Right cardiac atrium (tissue), 5 donors: ENCODE measurements at regions not wholly inside any gene's neighbourhood (a gene's known extent, or its start where the extent isn't known, plus 50 kb on each side); places are given as distances from the start of the nearest gene placed in this dataset.

Experiments used
- ATAC-seq, 2 donors: fragments of 200-7000 bp; cut with Tn5 transposase; one replicate each; pipeline versions ENCODE4 v1.8.0 to v1.9.1; 2020; ENCODE audit warnings: moderate library complexity in 2 of 2, mild to moderate bottlenecking in 1 of 2
- DNase-seq, 3 donors: peaks; one replicate each; pipeline ENCODE4 v3.0.0-alpha.2; 2020
- H3K27ac ChIP-seq: one replicate; pipeline ENCODE4 v1.5.1; 2013; ENCODE audit warnings: mild to moderate bottlenecking, low read length, control low read depth, moderate library complexity
- H3K27me3 ChIP-seq: one replicate; pipeline ENCODE4 v1.6.1; 2013; ENCODE audit not compliant: control insufficient read depth, insufficient read depth
- H3K4me1 ChIP-seq: one replicate; pipeline ENCODE4 v1.6.1; 2013; ENCODE audit warnings: low read length; ENCODE audit not compliant: control insufficient read depth, insufficient read depth
- H3K4me3 ChIP-seq: one replicate; pipeline ENCODE4 v1.5.1; 2013; ENCODE audit warnings: low read length, control low read depth
- H3K9me3 ChIP-seq: one replicate; pipeline ENCODE4 v1.6.1; 2013; ENCODE audit warnings: low read length; ENCODE audit not compliant: control insufficient read depth
- WGBS: extraction: QIAGEN DNeasy Blood & Tissue Kit; methylation state at CpG from one replicate; pipeline ENCODE4 v1.1.7; 2013; 5-methylcytosine and 5-hydroxymethylcytosine counted together
- intact Hi-C, 4 donors: fragments of 100-400 bp; cut with DNase I; formaldehyde crosslinking; loops; one replicate each; pipeline versions ENCODE4 v1.11.0 to v1.14.0; 2022 to 2023
- donor health status: healthy with polysubstance abuse.
- donor health status: DM: no; HTN: yes; CAD: no.
- donor health status: DM: no; HTN: no; CAD: no.
- donor health status: DM: no; HTN: yes; CAD: no; lungs with severe emphysema.
- donor health status: DM: yes; HTN: yes; CAD: no.

DNA sequence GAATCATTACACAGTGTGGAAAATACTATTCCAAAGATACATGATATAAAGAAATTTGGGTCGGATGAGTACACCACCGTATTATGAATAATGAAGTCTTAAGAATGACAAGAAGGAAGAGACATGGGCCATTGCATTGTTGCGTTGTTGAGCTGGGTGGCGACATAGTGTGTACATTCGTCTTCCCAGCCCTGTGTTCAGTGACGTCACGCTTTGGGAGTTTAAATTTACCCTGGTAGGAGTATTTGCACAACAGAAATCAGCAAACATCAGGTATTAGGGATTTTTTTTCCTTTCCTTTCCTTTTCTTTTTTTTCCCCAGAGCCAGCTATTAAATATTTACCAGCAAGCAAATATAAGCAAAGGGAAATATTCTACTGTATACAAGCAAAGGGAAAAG lies 347.2 kb upstream of the NETO1 start:
- DNase-seq (no peak), ATAC-seq (no peak)
- 86% methylated on average over 7 of the region's 7 CpGs for WGBS
- no peaks in the 10 kb centered on the region for H3K4me1 ChIP-seq
- no peaks in the 10 kb centered on the region for H3K9me3 ChIP-seq
- intact Hi-C loops, result no loop called here
- no peaks in the 10 kb centered on the region for H3K27me3 ChIP-seq
- H3K27ac ChIP-seq, result no peak overlapping the region
- no peak overlapping the region for H3K4me3 ChIP-seq

- ATAC-seq (no peak), DNase-seq (no peak)
- Histone ChIP-seq H3K4me1 (no peaks in the 10 kb centered on the region), H3K27ac (no peak overlapping the region), H3K9me3 (no peaks in the 10 kb centered on the region), H3K27me3 (no peaks in the 10 kb centered on the region), H3K4me3 (no peak overlapping the region)
- 62% methylated on average over 4 of the region's 4 CpGs for WGBS
- intact Hi-C loops, result no loop called here
These were observed 344.7 kb upstream of the NETO1 start for GRCh38 chr18:73212442-73212841.

GRCh38 chr18:73201940-73202339 lies 334.2 kb upstream of the NETO1 start:
- Histone ChIP-seq H3K27me3 (no peaks in the 10 kb centered on the region), H3K9me3 (no peaks in the 10 kb centered on the region), H3K4me1 (no peaks in the 10 kb centered on the region), H3K4me3 (no peak overlapping the region), H3K27ac (no peak overlapping the region)
- 75% methylated on average over 6 of the region's 6 CpGs for WGBS
- intact Hi-C loops, result loop anchor here in 1 of 4 donors (2.0 kb wide), 1 partner anchor 21 kb away; no protein-coding TSS in a partner anchor
- DNase-seq (no peak), ATAC-seq (no peak)

DNA sequence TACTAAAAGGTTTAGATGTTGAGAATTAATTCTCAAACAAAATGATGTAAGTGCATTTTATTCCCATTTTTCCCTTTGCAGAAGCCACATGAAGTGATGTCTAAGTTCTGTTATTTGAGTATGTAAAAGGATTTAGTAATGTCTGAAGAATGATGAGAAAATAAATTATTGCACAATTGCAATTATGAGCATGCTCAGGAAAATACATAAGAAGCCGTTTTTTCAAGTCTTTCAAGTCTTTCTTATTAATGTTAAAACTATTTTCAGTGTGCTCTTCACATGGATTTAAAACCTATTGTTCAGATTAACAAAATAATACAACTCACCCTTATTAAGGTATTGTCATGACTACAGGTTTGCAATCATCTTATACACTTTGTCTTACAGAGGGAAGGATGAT lies 331.4 kb upstream of the NETO1 start:
- Histone ChIP-seq H3K4me3 (no peak overlapping the region), H3K27me3 (no peaks in the 10 kb centered on the region), H3K27ac (no peak overlapping the region), H3K4me1 (no peaks in the 10 kb centered on the region), H3K9me3 (no peaks in the 10 kb centered on the region)
- 59% methylated on average over 1 of the region's 1 CpG for WGBS
- intact Hi-C loops, result no loop called here
- DNase-seq (no peak), ATAC-seq (no peak)

DNA sequence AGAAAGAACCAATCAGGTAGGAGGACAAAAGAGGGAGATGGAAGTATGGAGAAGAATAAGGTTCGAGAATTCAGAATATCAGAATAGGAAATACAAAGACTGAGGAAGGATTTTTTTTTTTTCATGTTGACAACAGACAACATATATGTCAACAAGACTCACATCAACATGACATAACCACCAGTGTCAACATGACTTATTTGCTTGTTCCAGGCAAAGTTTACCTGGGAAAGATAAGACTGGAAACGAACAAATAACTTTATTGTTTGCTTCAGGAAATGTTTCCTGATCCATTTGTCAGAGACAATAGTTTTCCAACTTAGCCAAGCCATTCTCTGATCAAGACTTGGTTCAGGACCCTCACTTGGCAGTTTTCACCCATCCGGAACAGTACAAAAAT lies 321.9 kb upstream of the NETO1 start:
- intact Hi-C loops, result no loop called here
- no peak overlapping the region for H3K27ac ChIP-seq
- ATAC-seq (no peak), DNase-seq (no peak)
- no peaks in the 10 kb centered on the region for H3K4me1 ChIP-seq
- 62% methylated on average over 3 of the region's 3 CpGs for WGBS
- H3K9me3 ChIP-seq, result no peaks in the 10 kb centered on the region
- no peak overlapping the region for H3K4me3 ChIP-seq
- no peaks in the 10 kb centered on the region for H3K27me3 ChIP-seq

DNA sequence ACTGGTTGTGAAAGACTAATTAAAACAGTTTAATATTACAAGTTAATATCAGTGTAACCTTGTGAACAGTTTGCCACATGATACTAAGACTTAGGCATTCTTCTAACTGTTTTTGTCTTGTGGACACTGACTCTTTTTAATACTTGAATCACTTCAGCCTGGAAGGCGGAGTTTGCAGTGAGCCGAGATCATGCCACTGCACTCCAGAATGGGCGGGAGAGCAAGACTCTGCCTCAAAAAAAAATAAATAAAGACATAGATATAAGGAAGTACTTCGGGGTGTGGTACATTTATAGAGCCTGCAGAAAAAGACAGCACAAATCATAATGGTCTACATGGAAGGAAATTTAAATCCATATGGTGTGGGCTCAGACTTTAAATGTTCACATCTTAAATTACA lies 300.4 kb upstream of the NETO1 start:
- no peak overlapping the region for H3K27ac ChIP-seq
- WGBS, result 58% methylated on average over 4 of the region's 4 CpGs
- H3K9me3 ChIP-seq, result no peaks in the 10 kb centered on the region
- intact Hi-C loops, result no loop called here
- ATAC-seq (no peak), DNase-seq (no peak)
- no peaks in the 10 kb centered on the region for H3K27me3 ChIP-seq
- H3K4me3 ChIP-seq, result no peak overlapping the region
- H3K4me1 ChIP-seq, result no peaks in the 10 kb centered on the region

- DNase-seq (no peak), ATAC-seq (no peak)
- Histone ChIP-seq H3K4me1 (no peaks in the 10 kb centered on the region), H3K27me3 (no peaks in the 10 kb centered on the region), H3K27ac (no peak overlapping the region), H3K4me3 (no peak overlapping the region), H3K9me3 (no peaks in the 10 kb centered on the region)
- WGBS, result 75% methylated on average over 3 of the region's 3 CpGs
- intact Hi-C loops, result no loop called here
These were observed 296.6 kb upstream of the NETO1 start for GRCh38 chr18:73164430-73164829.

- DNase-seq (no peak), ATAC-seq (no peak)
- Histone ChIP-seq H3K27me3 (no peaks in the 10 kb centered on the region), H3K4me3 (no peak overlapping the region), H3K4me1 (no peaks in the 10 kb centered on the region), H3K9me3 (no peaks in the 10 kb centered on the region), H3K27ac (no peak overlapping the region)
- intact Hi-C loops, result no loop called here
- 71% methylated on average over 1 of the region's 1 CpG for WGBS
These were observed 295.4 kb upstream of the NETO1 start for GRCh38 chr18:73163236-73163635.

DNA sequence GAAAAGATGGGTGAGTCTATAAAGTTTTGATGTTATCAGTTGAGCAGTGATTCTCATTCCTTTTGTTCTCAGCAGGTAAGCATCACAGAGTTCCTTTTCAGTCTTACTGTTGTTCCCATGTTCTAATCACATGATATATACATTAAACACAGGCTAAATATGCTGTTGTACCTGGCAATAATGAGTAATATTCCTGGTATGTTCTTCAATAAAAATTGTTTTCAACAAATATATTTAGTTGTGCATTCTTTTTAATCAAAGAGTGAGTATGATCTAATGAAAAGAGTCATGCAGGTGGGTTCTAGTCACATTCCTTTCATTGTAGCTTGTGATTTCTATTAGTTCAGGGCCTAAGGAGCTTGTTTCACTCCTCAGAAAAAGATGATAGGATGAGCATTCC lies 288.3 kb upstream of the NETO1 start:
- H3K4me3 ChIP-seq, result no peak overlapping the region
- no peaks in the 10 kb centered on the region for H3K4me1 ChIP-seq
- DNase-seq (no peak), ATAC-seq (no peak)
- H3K27ac ChIP-seq, result no peak overlapping the region
- H3K27me3 ChIP-seq, result no peaks in the 10 kb centered on the region
- no peaks in the 10 kb centered on the region for H3K9me3 ChIP-seq
- intact Hi-C loops, result no loop called here

DNA sequence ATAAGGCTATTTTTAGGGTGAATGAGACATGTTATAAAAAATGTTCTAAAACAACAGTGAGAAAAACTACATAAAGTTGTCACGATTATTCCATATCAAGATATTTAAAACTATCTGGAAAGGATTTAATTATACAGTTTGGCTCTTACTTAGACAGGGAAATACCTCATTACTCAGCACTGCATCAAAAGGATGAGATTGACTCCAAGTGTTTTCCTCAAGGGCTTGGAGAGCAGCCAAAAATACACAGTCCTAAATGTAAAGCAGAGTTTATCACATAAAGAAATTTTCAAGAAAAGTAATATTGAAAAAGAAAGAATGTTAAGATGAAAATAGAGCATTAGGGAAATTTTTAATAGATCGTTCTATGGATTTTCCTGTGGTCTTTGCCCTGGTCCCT lies 285.5 kb upstream of the NETO1 start:
- intact Hi-C loops, result no loop called here
- no peaks in the 10 kb centered on the region for H3K4me1 ChIP-seq
- WGBS, result 39% methylated on average over 2 of the region's 2 CpGs
- ATAC-seq (no peak), DNase-seq (no peak)
- no peaks in the 10 kb centered on the region for H3K27me3 ChIP-seq
- no peak overlapping the region for H3K4me3 ChIP-seq
- no peaks in the 10 kb centered on the region for H3K9me3 ChIP-seq
- no peak overlapping the region for H3K27ac ChIP-seq

DNA sequence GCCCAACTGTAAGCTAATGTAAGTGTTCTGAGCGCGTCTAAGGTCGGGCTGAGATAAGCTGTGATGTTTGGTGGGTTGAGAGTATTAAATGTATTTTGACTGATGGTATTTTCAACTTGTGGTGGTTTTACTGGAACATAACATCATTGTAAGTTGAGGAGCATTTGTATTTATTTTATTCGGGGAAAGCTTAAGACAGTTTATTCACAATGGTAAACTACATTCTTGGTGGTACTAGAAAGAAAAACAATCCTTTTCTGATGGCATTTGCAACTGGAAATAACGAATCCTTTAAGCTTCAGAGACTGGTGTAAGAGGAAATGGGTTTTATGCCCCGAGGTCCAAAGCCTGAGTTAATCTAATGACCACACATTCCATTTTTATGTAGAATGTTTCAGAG lies 283.3 kb upstream of the NETO1 start:
- Histone ChIP-seq H3K4me1 (no peaks in the 10 kb centered on the region), H3K4me3 (no peak overlapping the region), H3K27me3 (no peaks in the 10 kb centered on the region), H3K9me3 (no peaks in the 10 kb centered on the region), H3K27ac (no peak overlapping the region)
- ATAC-seq, result no peak
- DNase-seq, result no peak
- intact Hi-C loops, result no loop called here
- WGBS, result 78% methylated on average over 6 of the region's 6 CpGs

- no peak overlapping the region for H3K27ac ChIP-seq
- DNase-seq (no peak), ATAC-seq (no peak)
- H3K27me3 ChIP-seq, result no peaks in the 10 kb centered on the region
- no peaks in the 10 kb centered on the region for H3K4me1 ChIP-seq
- no peaks in the 10 kb centered on the region for H3K9me3 ChIP-seq
- H3K4me3 ChIP-seq, result no peak overlapping the region
- intact Hi-C loops, result no loop called here
These were observed 282.4 kb upstream of the NETO1 start for GRCh38 chr18:73150199-73150598.
